ENCODE measurements at regions not wholly inside any gene's neighbourhood (a gene's known extent, or its start where the extent isn't known, plus 50 kb on each side); places are given as distances from the start of the nearest gene placed in this dataset.

GRCh38 chr14:36027354-36027753 is 149.2 kb downstream of the PTCSC3 start:
- TF ChIP-seq POLR2A (IDR thresholded peaks at IDR 0.05): no peak
- no peak for TF ChIP-seq CTCF (IDR thresholded peaks at IDR 0.05)
- TF ChIP-seq EP300 (IDR thresholded peaks at IDR 0.05): no peak

Measured in tibial nerve (tissue), 4 donors.